ENCODE measurements at regions not wholly inside any gene's neighbourhood (a gene's known extent, or its start where the extent isn't known, plus 50 kb on each side); places are given as distances from the start of the nearest gene placed in this dataset.
A peak's percentile ranks its signal among the peaks of the same experiment; 100 is the strongest.

DNA sequence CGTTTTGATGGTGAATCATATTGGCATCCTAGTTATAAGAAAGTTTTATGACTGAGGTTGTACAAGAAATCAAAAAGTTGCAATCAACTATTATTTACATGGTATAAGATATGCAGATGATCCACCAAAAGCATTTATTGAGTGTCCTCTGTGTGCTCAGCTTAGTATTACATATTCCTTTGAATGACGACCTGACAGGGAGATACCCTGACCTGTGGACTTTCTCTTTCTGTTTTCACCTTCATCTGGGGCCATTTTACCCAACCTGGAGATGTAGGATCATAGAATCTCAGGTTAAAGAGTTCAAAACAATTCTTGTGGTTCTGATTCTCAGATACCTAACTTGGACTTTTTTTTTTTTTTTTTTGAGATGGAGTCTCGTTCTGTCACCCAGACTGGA is 269.1 kb upstream of the SORCS1 start:
- TF ChIP-seq, protein P1, sequence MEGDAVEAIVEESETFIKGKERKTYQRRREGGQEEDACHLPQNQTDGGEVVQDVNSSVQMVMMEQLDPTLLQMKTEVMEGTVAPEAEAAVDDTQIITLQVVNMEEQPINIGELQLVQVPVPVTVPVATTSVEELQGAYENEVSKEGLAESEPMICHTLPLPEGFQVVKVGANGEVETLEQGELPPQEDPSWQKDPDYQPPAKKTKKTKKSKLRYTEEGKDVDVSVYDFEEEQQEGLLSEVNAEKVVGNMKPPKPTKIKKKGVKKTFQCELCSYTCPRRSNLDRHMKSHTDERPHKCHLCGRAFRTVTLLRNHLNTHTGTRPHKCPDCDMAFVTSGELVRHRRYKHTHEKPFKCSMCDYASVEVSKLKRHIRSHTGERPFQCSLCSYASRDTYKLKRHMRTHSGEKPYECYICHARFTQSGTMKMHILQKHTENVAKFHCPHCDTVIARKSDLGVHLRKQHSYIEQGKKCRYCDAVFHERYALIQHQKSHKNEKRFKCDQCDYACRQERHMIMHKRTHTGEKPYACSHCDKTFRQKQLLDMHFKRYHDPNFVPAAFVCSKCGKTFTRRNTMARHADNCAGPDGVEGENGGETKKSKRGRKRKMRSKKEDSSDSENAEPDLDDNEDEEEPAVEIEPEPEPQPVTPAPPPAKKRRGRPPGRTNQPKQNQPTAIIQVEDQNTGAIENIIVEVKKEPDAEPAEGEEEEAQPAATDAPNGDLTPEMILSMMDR (IDR thresholded peaks at IDR 0.05; ENCODE audit: control extremely low read depth, extremely low read depth, low read depth, missing control alignments): no peak
- CTCF ChIA-PET: interaction anchor here (0.7 to 2.7 kb wide), 7 partner anchors 10 to 381 kb away, joined by 3 to 14 read pairs (median 3); no protein-coding TSS in a partner anchor
- POLR2A ChIA-PET: no interaction called here
- DNase-seq (ENCODE audit: extremely low spot score): no peak

DNA sequence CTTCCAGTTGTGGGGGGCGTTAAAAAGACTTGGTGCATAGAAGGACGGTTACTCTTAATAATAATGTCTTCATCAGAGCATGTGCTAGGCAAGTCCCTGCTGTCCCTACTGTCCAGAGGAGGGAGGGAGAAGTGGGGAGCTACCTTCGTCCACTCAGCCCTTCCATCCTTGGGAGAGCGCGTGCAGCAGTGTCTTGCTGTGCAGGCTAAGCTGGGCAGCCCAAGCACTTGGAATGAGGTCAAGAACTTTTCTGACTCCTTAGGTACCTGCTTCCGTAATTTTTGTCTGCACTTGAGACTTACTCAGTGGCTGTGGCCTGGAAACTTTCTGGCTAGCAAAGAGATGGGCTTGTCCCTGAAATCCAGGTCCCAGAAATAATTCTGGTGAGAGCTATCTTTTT is 265.9 kb upstream of the SORCS1 start:
- CTCF ChIA-PET: interaction anchor here (0.6 to 2.4 kb wide), 4 partner anchors 14 to 315 kb away, joined by 3 to 7 read pairs (median 6); no protein-coding TSS in a partner anchor
- no peak for DNase-seq (ENCODE audit: extremely low spot score)
- TF ChIP-seq, protein P1 (IDR thresholded peaks at IDR 0.05; ENCODE audit: control extremely low read depth, extremely low read depth, low read depth, missing control alignments): no peak
- POLR2A ChIA-PET: no interaction called here

DNA sequence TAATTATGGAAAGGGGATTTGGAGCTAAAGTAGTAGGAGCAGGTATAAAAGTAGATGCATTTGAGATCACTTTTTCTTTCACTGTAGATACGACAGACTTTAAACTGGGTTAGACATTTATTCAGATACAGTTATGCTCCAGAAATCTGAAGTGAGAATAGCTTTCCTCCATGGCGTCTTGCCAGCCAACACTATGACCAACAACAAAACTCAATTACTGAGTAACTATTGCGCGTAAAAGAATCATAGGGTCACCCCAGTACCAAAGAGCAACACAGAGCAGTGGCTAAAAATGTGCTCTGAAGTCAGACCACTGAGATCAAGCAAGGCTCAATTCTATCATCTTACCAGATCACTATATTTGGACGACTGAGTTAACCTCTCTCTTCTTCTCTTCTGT is 262.5 kb upstream of the SORCS1 start:
- ChIA-PET CTCF (interaction anchor here (2.0 kb wide), 1 partner anchor 19 kb away, joined by 6 read pairs; no protein-coding TSS in a partner anchor), POLR2A (no interaction called here)
- no peak for DNase-seq (ENCODE audit: extremely low spot score)
- TF ChIP-seq, protein P1 (IDR thresholded peaks at IDR 0.05; ENCODE audit: control extremely low read depth, extremely low read depth, low read depth, missing control alignments): no peak

DNA sequence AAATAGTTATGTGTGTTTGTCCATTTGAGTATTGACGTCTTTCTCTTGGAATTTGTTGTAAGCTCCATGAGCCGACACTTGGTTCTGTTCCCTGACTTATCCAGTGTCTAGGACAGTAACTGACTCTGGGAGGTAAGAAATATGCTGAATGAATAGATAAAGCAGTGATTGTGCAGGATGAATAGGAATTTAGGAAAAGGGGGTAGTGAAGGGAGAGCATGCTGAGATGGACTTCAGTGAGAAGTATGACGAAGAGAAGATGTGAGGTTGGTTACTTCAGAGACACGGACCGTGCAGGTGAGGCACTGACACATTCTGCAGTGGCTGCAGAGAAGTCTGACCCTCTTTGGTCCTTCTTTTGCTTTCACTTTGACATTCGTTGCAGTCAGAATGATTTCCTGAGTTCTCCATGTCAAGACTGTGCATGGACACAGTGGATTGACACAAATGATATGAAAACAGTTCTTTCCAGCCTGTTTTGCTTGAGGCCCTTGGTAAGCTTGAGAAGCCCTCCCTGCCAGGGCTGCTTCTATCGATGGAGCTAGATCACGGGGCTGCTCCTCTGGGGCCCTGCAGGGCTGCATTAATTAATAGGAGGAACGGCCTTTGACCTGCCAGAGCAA is 261.5 kb upstream of the SORCS1 start:
- ChIA-PET CTCF (interaction anchor here (0.6 to 2.0 kb wide), 2 partner anchors 16 to 18 kb away, joined by 3 to 6 read pairs; no protein-coding TSS in a partner anchor), POLR2A (no interaction called here)
- peak; percentile 24 for DNase-seq (ENCODE audit: extremely low spot score)
- TF ChIP-seq, protein P1 (IDR thresholded peaks at IDR 0.05; ENCODE audit: control extremely low read depth, extremely low read depth, low read depth, missing control alignments): no peak

DNA sequence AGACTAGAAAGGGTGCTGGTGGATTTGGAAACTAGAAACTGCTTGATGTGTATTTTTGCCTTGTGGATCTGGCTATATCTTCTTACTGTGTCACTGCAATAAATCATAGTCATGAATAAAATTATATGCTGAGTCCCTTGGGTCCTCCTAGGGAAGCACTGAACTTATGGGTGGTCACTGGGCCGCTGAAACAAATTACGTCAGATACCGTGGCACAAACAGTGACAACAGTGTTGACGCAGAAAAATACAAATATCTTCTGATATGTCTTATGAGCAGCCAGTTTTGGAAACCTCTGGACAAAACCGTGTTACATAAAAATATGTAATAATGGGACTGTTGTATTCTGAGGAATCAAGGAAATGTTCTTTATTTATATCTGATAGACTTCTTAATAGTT is 260.1 kb upstream of the SORCS1 start:
- TF ChIP-seq, protein P1 (IDR thresholded peaks at IDR 0.05; ENCODE audit: control extremely low read depth, extremely low read depth, low read depth, missing control alignments): no peak
- DNase-seq (ENCODE audit: extremely low spot score): no peak
- ChIA-PET CTCF (interaction anchor here (2.3 kb wide), 1 partner anchor 15 kb away, joined by 10 read pairs; no protein-coding TSS in a partner anchor), POLR2A (no interaction called here)

DNA sequence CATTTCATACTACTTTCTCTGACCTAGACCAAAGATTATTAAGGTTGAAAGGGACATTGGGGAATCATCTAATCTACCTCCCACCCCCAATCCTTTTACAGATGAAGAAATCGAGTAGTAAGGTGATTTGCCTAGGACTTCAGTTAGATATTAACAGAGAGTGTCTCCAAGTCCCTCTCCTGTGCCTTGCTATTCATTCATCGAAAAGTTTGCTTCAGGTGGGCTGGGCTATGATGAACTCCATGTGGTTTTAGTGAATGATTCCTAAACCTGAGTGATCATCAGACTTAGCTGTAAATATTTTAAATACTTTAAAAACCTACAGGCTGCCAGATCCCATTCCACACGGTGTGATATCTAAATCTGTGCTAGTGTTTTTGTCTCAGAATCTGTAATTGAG is 259.4 kb upstream of the SORCS1 start:
- DNase-seq (ENCODE audit: extremely low spot score): no peak
- CTCF ChIA-PET: interaction anchor here (0.7 to 2.3 kb wide), 2 partner anchors 10 to 14 kb away, joined by 3 to 10 read pairs; no protein-coding TSS in a partner anchor
- TF ChIP-seq, protein P1 (IDR thresholded peaks at IDR 0.05; ENCODE audit: control extremely low read depth, extremely low read depth, low read depth, missing control alignments): no peak
- POLR2A ChIA-PET: no interaction called here

All from GM10248 (cell line).